Hematopoietic multipotent progenitor cell treated with erythropoietin and hydrocortisone succinate and interleukin-3 and kit ligand, for 6 days (in vitro differentiated cells): ENCODE measurements at regions not wholly inside any gene's neighbourhood (a gene's known extent, or its start where the extent isn't known, plus 50 kb on each side); places are given as distances from the start of the nearest gene placed in this dataset.
"Not testable (repeated sequence)": the region's sequence is repeated elsewhere in the genome, so short reads cannot be mapped to it uniquely, and the experiment has no call there.

ENCODE experiments used
- DNase-seq: peaks from one replicate; pipeline ENCODE4 v3.0.0-alpha.2; 2015

GRCh38 chr5:153308282-153308681, 182.2 kb upstream of the GRIA1 start:
- no peak for DNase-seq

- DNase-seq, result no peak
Measured at GRCh38 chr5:153318556-153318955, 171.9 kb upstream of the GRIA1 start.

- DNase-seq, result no peak
Measured at GRCh38 chr5:153321478-153321877, 169.0 kb upstream of the GRIA1 start.

DNA sequence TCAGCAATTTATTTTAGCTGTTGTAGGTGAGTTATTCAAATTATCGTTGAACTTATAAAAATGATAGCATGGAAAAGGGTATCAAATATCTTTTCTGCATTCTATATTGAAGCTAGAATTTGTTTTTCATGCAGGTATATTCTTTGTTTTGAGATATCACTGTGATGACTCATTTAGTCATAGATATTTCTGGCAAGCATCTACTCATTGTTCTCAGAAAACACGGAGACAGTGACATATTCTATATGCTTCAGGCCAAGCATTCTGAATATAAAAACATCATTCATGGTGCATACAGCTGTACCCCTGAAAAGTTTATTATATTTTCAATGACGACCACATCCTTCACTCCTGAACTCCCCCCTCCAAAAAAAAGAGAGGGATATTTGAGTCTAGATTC, 150.3 kb upstream of the GRIA1 start:
- DNase-seq, result no peak

GRCh38 chr5:153340738-153341137, 149.7 kb upstream of the GRIA1 start:
- DNase-seq, result no peak

GRCh38 chr5:153342487-153342886, 148.0 kb upstream of the GRIA1 start:
- no peak for DNase-seq

- no peak for DNase-seq
Measured at GRCh38 chr5:153347611-153348010, 142.9 kb upstream of the GRIA1 start.

DNA sequence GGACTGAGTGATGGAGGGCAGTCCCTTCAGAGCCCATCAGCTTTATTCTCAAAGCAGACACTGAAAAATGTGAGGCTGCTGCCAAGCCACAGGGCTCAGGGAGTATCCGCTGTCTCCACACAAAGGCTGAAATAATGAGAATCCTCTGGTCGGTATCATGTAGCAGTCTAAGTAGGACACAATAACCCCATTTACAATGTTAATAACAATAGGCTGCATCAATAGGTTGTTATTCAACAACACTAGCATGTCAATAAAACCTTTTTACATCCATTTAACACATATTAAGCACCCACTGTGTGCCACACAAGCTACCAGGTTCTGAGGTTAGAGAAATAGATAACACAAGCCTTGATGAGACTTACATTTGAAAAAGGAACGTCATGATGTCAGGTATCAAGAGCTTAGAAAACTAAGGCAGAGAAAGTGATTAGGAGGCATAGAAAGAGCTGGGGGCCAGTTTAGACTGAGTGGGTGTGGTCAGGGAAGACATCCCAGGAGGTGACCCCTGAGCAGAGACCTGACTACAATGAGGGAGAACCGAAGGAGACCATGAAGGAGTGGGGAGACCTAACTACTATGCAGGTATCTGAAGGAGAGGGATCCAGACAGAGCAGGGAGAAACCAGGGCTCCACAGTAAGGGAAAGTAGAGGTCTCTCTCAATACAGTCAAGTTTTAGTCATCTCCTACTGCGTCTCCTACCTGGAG, 140.1 kb upstream of the GRIA1 start:
- no peak for DNase-seq

DNA sequence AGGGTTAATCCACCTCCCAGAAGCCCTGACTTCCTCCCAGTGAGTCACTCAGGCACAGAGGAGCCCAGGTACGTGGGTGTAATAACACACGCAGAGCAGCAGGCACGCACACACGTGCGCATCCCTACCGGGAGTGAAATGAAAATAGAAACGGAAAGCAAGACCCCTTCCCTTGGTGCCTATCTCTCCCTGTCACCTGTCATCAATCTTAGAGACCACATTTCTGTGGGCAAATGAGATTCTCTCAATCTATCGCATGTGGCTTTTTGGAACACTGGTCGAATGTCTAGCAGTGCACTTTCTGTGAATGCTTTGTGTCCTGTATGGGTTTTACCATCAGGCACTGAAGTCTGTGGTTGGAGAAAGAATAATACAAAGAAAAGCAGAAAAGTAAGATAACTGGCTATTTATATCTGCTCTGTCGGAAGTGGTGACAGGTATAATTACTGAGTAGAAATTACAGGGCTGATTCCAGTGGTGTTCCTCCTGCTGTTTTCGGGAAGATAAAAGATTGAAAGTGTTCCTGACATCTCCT, 137.7 kb upstream of the GRIA1 start:
- DNase-seq, result no peak

GRCh38 chr5:153357493-153358112, 132.9 kb upstream of the GRIA1 start:
- no peak for DNase-seq

GRCh38 chr5:153358315-153358976, 132.0 kb upstream of the GRIA1 start:
- DNase-seq, result no peak

GRCh38 chr5:153360860-153361259, 129.6 kb upstream of the GRIA1 start:
- DNase-seq, result no peak

DNA sequence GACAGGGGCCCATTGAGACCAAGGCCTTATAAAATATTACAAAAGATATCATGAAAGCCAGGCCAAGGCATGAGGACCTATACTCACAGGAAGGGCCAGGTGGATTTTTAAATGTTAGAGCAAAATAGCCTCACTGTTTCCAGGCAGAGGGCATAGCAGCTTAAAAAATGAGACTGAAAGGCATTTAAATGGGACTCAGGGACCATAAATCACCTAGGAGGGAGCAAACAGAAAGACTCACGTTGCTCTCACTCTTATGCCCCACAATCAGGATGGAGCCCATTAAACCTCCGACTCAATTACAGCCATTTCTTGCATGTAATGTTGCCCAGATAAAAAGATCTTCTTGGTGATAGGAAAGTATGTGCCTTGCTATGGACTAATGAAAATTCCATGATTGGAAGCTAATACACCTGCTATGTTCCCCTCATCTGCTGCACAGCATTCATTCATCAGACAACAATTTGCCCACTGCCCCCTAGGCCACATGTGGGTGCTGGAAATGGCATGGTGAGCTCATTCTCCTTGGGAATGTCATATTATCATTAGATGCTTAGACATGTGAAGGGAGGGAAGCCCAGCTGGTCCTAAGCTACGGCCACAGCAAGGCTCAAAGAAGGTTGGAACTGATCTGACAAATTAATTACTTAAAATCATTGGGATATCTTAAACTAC, 128.6 kb upstream of the GRIA1 start:
- DNase-seq, result no peak

DNA sequence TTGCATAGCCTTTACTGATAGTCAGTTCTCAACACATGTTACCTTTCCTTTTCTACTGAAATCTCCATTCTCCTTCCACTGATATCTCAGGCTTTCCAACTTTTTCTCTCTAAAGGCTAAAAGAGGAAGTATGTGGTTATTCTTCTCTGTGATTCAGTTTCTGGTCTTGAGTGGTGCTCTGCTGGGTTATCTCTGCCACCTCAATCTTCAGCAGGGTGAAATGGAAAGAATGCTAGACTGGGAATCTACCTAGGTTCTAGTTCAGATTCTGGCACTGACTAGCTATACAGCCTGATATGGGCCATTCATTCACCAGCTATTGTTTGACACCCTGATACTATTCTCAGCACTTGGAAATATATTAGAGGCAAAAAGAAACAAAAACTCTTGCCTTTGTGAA, 124.9 kb upstream of the GRIA1 start:
- DNase-seq, result no peak

- DNase-seq, result no peak
Measured at GRCh38 chr5:153367466-153367865, 123.0 kb upstream of the GRIA1 start.

- no peak for DNase-seq
Measured at GRCh38 chr5:153372425-153373129, 117.9 kb upstream of the GRIA1 start.

- no peak for DNase-seq
Measured at GRCh38 chr5:153373130-153373498, 117.4 kb upstream of the GRIA1 start.

DNA sequence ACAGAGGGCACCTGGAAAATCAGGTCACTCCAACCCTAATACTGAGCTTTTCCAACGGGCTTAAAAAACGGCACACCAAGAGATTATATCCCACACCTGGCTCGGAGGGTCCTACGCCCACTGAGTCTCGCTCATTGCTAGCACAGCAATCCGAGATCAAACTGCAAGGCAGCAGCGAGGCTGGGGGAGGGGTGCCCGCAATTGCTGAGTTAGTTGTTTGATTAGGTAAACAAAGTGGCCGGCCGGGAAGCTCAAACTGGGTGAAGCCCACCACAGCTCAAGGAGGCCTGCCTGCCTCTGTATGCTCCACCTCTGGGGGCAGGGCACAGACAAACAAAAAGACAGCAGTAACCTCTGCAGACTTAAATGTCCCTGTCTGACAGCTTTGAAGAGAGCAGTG, 108.8 kb upstream of the GRIA1 start:
- DNase-seq, result not testable (repeated sequence)

- no peak for DNase-seq
Measured at GRCh38 chr5:153390569-153390968, 99.9 kb upstream of the GRIA1 start.

DNA sequence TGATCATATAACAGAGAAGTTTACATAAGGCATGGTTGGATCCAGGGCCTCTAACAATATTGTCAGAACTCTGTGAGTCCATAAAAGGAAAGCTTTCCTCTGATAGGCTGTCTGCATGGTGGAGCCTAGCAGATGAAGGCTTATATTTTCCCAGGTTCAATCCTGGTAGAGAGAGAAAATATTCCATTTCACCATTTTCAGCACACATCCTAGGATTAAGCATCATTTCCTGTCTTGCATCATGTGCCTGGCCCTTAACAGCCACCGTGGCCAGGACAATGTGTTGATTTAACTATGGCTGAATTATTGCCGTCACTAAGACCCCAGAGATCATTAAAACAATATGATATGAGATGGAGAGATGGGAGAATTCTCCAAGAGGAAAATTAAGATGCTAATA, 90.9 kb upstream of the GRIA1 start:
- DNase-seq, result no peak

GRCh38 chr5:153400931-153401330, 89.5 kb upstream of the GRIA1 start:
- no peak for DNase-seq

- DNase-seq, result no peak
Measured at GRCh38 chr5:153402550-153402949, 87.9 kb upstream of the GRIA1 start.

- no peak for DNase-seq
Measured at GRCh38 chr5:153403470-153403869, 87.0 kb upstream of the GRIA1 start.
